Uterus (tissue), 3 donors: ENCODE measurements at regions not wholly inside any gene's neighbourhood (a gene's known extent, or its start where the extent isn't known, plus 50 kb on each side); places are given as distances from the start of the nearest gene placed in this dataset.

Experiments
- DNase-seq, 2 donors: peaks; one replicate each; pipeline ENCODE4 v3.0.0-alpha.2; 2019 to 2020
- H3K27ac ChIP-seq, 2 donors: fragments of 200-600 bp; sonication (generic); 1 replicate in 1 of 2; 2 replicates in 1 of 2; pipeline ENCODE4 v1.5.1; 2016 to 2018
- H3K27me3 ChIP-seq, 2 donors: fragments of 200-600 bp; sonication (generic); one replicate each; pipeline ENCODE4 v1.5.1; 2018 to 2019; ENCODE audit warnings: control low read depth in 1 of 2
- H3K36me3 ChIP-seq, 2 donors: fragments of 200-600 bp; sonication (generic); one replicate each; pipeline ENCODE4 v1.5.1; 2019; ENCODE audit warnings: control low read depth in 1 of 2
- H3K4me1 ChIP-seq, 2 donors: fragments of 200-600 bp; sonication (generic); one replicate each; pipeline ENCODE4 v1.5.1; 2018 to 2019; ENCODE audit warnings: control low read depth in 1 of 2
- H3K4me3 ChIP-seq, 2 donors: fragments of 200-600 bp; sonication (generic); 1 replicate in 1 of 2; 2 replicates in 1 of 2; pipeline ENCODE4 v1.5.1; 2018 to 2019; ENCODE audit warnings: mild to moderate bottlenecking in 1 of 2
- H3K9me3 ChIP-seq, 2 donors: fragments of 200-600 bp; sonication (generic); one replicate each; pipeline ENCODE4 v1.5.1; 2019; ENCODE audit warnings: control low read depth in 1 of 2
- CTCF ChIP-seq, 4 experiments: fragments of 200-600 bp in 2 of 4; fragments of 450-650 bp in 2 of 4; sonication (generic) in 2 of 4; IDR thresholded peaks; one replicate each; pipeline ENCODE4 v1.5.1; 2016 to 2019; ENCODE audit warnings: antibody characterized with exemption in 4 of 4, mild to moderate bottlenecking in 2 of 4, moderate library complexity in 1 of 4
- POLR2A ChIP-seq, 2 donors: fragments of 450-650 bp; IDR thresholded peaks; one replicate each; pipeline ENCODE4 v1.6.1; 2016; ENCODE audit warnings: antibody characterized with exemption in 2 of 2, mild to moderate bottlenecking in 1 of 2, moderate library complexity in 1 of 2
- intact Hi-C: fragments of 100-400 bp; cut with DNase I; formaldehyde crosslinking; loops from one replicate; pipeline ENCODE4 v1.15.1; 2023; ENCODE audit warnings: low total_unique reads
- donor health status: DM: yes; HTN: yes; CAD: no.

DNA sequence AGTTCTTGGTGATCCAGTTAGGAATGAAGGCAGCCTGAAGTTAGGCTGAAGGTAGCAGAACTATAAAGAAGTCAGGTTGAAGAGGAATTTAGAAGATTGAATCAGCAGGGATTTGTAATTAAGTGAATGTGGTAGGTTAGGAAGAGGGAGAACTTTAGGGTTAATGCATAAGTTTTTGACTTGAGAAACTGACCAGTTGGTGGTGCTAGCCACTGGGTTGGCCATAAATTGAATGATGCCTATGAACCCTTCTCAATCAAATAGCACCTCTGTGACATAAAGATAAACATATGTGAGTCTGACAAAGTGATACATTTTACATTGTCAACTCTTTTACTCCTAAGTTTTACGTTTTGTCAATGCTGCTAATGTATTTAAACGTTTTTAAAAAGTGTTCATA, 290.6 kb upstream of the NAV3 start:
- no peaks in the 10 kb centered on the region for H3K9me3 ChIP-seq
- no peak for TF ChIP-seq POLR2A (IDR thresholded peaks at IDR 0.05)
- no peak for DNase-seq
- no peaks in the 10 kb centered on the region for H3K4me1 ChIP-seq
- no peaks in the 10 kb centered on the region for H3K36me3 ChIP-seq
- H3K27me3 ChIP-seq = no peaks in the 10 kb centered on the region
- H3K4me3 ChIP-seq = no peak overlapping the region
- H3K27ac ChIP-seq = no peak overlapping the region
- intact Hi-C loops = no loop called here

DNA sequence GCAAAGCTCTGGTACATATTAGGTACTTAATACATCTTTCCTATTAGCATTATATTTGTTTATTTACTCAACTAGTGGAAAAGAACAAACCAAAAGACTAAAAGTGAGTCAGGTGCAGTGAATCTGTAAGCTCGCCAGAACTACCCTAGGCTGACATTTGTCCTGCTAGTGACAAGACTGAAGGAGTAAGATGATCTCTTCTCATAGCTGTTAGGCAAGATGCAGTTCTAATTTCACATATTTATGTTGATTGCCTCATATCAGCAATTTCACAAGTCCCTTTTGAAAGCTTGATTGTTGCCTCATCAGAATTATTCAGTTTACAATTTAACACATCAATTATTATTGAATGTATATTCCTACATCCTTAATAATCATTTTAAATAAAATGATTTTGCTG, 293.0 kb upstream of the NAV3 start:
- Histone ChIP-seq H3K36me3 (no peaks in the 10 kb centered on the region), H3K9me3 (no peaks in the 10 kb centered on the region), H3K27me3 (no peaks in the 10 kb centered on the region), H3K4me3 (no peak overlapping the region), H3K27ac (no peak overlapping the region), H3K4me1 (no peaks in the 10 kb centered on the region)
- TF ChIP-seq CTCF (IDR thresholded peaks at IDR 0.05) (no peak), POLR2A (IDR thresholded peaks at IDR 0.05) (no peak)
- no peak for DNase-seq
- intact Hi-C loops = no loop called here

- Histone ChIP-seq H3K4me3 (no peak overlapping the region), H3K27ac (no peak overlapping the region), H3K36me3 (no peaks in the 10 kb centered on the region), H3K27me3 (no peaks in the 10 kb centered on the region), H3K4me1 (no peaks in the 10 kb centered on the region), H3K9me3 (no peaks in the 10 kb centered on the region)
- no peak for DNase-seq
- TF ChIP-seq POLR2A (IDR thresholded peaks at IDR 0.05) (no peak), CTCF (IDR thresholded peaks at IDR 0.05) (no peak)
- intact Hi-C loops = no loop called here
Observed at GRCh38 chr12:77535734-77536133, 295.0 kb upstream of the NAV3 start.

DNA sequence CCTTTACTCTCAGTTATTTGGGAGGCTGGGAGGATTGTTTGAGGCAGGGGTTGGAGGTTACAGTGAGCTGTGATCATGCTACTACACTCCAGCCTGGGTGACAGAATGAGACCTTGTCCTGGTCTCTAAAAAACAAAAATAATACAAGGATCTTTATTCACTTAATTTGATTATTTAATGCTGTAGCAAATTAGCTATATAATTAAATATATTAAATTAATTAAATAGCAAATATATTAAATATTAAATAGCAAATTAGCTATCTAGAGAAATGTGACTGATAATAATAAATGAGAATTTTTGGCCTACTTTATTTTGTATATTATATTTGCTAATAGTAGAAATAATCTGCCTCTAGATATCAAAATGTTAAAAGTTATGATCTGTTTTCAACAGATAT, 298.8 kb upstream of the NAV3 start:
- TF ChIP-seq POLR2A (IDR thresholded peaks at IDR 0.05) = no peak
- TF ChIP-seq CTCF (IDR thresholded peaks at IDR 0.05) = no peak
- no peaks in the 10 kb centered on the region for H3K27me3 ChIP-seq
- no peak for DNase-seq
- H3K4me3 ChIP-seq = no peak overlapping the region
- H3K4me1 ChIP-seq = no peaks in the 10 kb centered on the region
- H3K27ac ChIP-seq = no peak overlapping the region
- H3K9me3 ChIP-seq = no peaks in the 10 kb centered on the region
- intact Hi-C loops = no loop called here
- no peaks in the 10 kb centered on the region for H3K36me3 ChIP-seq

DNA sequence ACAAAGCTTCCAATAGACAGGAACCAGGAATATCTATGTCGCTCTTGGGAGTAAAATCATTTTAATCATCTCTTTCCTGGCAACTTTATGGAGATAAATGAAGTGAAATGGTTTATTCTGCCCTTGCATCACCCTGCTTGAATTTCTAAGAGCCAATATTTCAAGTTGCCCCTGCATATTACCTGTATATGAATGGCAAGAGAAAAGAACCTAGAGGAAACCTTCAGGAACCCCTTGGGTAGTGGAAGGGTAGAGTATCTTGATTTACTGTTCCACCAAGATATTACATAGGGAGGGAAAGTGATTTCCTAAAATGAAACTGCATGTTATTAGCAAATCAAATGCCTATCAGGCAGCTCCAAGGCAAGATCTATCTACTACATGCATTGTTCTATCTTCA, 308.4 kb upstream of the NAV3 start:
- H3K9me3 ChIP-seq = no peaks in the 10 kb centered on the region
- no peak overlapping the region for H3K27ac ChIP-seq
- no peaks in the 10 kb centered on the region for H3K4me1 ChIP-seq
- intact Hi-C loops = no loop called here
- no peaks in the 10 kb centered on the region for H3K36me3 ChIP-seq
- no peak overlapping the region for H3K4me3 ChIP-seq
- H3K27me3 ChIP-seq = no peaks in the 10 kb centered on the region
- DNase-seq = no peak
- TF ChIP-seq CTCF (IDR thresholded peaks at IDR 0.05) = no peak
- no peak for TF ChIP-seq POLR2A (IDR thresholded peaks at IDR 0.05)

- Histone ChIP-seq H3K27ac (no peak overlapping the region), H3K9me3 (no peaks in the 10 kb centered on the region), H3K27me3 (no peaks in the 10 kb centered on the region), H3K36me3 (no peaks in the 10 kb centered on the region), H3K4me3 (no peak overlapping the region), H3K4me1 (no peaks in the 10 kb centered on the region)
- TF ChIP-seq POLR2A (IDR thresholded peaks at IDR 0.05) = no peak
- no peak for TF ChIP-seq CTCF (IDR thresholded peaks at IDR 0.05)
- intact Hi-C loops = no loop called here
- no peak for DNase-seq
Observed at GRCh38 chr12:77521508-77522115, 309.1 kb upstream of the NAV3 start.
